LNCAP (cell line): ENCODE measurements at regions not wholly inside any gene's neighbourhood (a gene's known extent, or its start where the extent isn't known, plus 50 kb on each side); places are given as distances from the start of the nearest gene placed in this dataset.

Source experiments
- TF ChIP-seq, protein P1 (sequence below): fragments of 450-650 bp; IDR thresholded peaks from 2 replicates; pipeline ENCODE4 v1.5.1; 2017; ENCODE audit warnings: mild to moderate bottlenecking

DNA sequence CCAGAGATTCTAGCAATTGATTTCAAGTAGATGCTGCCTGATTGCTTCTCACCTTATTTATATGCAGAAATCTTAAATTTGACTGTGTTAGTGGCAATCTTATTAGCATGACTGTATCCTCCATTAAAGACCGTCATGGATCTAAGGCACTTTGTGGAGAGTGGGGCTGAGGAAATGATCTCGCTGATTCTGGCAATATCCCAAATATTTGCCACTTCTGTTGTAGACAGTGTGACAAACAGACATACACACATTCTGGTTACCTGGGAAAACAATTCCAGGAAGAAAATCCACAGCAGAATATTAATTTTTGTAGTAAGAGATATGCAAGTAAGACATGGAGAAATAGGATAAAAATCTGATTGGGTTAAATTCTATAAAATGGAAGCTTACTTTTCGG is 269.0 kb upstream of the G2E3 start:
- TF ChIP-seq, protein P1, sequence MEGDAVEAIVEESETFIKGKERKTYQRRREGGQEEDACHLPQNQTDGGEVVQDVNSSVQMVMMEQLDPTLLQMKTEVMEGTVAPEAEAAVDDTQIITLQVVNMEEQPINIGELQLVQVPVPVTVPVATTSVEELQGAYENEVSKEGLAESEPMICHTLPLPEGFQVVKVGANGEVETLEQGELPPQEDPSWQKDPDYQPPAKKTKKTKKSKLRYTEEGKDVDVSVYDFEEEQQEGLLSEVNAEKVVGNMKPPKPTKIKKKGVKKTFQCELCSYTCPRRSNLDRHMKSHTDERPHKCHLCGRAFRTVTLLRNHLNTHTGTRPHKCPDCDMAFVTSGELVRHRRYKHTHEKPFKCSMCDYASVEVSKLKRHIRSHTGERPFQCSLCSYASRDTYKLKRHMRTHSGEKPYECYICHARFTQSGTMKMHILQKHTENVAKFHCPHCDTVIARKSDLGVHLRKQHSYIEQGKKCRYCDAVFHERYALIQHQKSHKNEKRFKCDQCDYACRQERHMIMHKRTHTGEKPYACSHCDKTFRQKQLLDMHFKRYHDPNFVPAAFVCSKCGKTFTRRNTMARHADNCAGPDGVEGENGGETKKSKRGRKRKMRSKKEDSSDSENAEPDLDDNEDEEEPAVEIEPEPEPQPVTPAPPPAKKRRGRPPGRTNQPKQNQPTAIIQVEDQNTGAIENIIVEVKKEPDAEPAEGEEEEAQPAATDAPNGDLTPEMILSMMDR: no peak

DNA sequence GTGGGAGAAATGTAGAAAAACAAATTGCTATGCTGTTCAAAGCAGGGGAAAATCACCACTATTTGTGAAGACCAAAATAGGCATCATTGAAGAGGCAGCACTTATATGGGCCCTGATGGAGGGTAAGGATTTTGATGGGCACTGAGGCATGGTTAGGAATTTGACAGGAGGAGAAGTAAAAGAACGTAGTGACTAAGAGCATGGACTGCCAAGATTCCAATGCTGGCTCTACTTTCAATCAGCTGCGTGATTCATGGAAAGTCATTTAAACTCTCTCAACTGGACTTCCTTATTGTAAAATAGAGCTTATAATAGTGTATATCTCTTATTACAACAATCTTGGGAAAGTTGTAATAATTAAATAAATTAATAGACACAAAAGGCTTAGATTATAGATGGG is 267.7 kb upstream of the G2E3 start:
- TF ChIP-seq, protein P1: no peak

DNA sequence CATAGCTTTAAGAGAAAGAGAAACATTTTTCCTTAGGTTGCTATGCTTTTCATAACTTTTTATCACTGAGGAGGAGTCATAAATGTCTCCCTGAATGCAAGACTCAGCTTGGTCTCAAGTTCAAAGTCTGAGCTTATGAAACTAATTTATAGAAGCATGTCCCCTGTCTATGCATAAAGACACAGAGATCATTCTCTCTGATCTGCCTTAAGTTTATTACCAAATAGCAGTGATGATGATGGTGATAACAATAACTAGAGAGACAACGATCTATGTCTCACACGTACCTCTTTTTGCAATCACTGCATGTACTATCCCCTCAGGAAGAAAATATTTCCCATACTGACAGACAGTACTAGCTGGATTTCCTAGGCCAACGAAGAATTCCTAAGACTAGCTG is 266.4 kb upstream of the G2E3 start:
- TF ChIP-seq, protein P1: no peak

DNA sequence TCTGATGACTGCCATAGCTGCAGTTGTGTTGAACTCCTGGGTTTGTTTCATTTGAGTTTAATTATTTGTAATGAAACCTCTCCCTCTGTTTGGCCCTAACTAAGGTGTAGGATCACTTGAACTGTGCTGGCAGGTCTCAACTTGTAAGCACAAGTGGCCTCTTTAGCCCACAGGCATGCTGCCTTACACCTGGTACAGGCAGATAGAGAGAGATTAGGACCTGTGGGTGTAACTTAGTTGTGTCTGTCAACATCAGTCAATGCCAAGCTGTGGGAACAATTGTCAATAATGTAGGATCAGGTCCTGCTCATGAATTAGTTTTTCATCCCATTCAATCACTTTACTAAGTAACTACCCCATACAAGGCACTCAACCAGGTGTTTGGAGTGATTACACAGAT is 263.0 kb upstream of the G2E3 start:
- TF ChIP-seq, protein P1: no peak

DNA sequence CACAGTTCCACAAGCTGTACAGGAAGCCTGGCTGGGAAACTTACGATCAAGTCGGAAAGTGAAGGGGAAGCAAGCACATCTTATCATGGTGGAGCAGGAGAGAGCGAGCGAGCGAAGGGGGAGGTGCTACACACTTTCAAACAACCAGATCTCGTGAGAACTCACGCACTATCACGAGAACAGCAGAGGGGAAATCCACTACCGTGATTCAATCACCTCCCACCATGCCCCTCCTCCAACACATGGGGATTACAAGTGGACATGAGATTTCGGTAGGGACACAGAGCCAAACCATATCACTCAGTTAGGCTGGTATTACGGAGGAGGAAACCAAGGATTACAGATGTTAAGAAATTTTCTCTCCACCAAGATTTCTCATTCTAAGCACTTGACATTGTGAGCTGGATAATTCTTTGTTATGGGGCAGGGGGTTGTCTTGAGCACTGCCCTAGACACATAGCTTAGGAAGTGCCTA is 262.0 kb upstream of the G2E3 start:
- TF ChIP-seq, protein P1: no peak

DNA sequence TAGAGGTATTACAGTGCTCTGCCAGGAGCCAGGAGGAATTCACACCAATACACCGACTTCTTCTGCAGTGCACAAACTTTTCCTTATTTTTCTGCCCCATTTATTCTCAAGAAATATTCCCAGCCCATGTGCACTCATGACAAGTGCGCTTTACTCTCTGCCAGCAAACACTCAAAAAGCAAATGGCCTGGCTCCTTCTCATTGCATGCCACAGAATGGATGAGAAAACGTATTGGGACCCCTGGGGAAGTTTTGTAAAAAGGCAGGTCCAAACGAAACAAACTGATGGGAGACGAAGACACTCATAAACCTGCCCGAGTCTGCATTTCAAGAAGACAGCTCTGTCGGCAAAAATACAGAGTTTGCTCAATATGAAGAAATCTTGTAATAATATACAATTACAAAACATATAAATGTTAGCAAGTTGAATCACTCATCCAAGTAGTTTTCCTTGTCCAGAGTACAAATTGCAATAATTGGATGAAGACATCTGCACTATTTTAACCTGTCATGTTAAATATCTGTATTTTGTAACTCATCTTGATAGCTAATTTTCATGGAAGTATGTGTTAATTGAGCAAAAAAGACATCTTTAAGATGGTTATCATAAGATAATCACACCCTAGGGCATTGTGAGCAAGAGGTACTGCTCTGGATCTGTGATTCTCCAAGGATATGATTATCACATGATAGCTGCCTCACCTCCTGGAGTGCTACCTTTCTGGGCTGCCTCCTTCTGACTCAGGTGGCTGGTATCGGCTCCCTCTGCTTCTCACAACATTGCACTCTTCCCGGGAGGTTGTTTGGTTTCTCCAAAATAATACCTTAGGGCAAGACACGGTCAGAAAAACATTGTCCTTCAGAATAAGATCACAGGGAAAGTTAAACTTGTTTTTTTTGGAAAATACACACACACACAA is 260.8 kb upstream of the G2E3 start:
- TF ChIP-seq, protein P1: no peak

DNA sequence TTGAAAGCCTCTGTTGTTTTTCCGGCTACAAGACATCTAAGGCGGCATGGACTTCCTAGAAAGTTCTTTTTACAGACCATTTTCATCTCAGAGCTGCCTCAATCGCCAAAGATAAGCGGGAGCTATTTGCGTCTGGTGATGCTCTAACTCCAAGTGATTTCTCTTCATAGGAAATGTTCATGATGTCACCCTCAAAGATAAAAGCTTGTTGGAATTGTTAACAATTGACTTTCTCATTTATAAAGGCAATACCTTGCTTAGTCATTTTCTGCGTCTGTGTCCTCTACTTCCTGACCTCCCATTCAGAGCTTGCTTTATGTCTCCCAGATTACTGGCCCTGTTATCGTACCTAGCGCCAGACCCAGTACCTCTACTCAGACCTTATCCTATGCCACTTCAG is 259.0 kb upstream of the G2E3 start:
- TF ChIP-seq, protein P1: no peak
